Fibroblast of lung (primary cell): ENCODE measurements at regions not wholly inside any gene's neighbourhood (a gene's known extent, or its start where the extent isn't known, plus 50 kb on each side); places are given as distances from the start of the nearest gene placed in this dataset.

Source experiments
- DNase-seq, 2 donors: peaks; one replicate each; pipeline versions ENCODE4 v3.0.0 to v3.0.0-alpha.2; 2010; ENCODE audit warnings: low read depth in 2 of 2
- H2AFZ ChIP-seq: 2 replicates; pipeline ENCODE4 v1.5.1; 2012; ENCODE audit warnings: low read length, control low read depth, inconsistent platforms
- H3K27ac ChIP-seq: 2 replicates; pipeline ENCODE4 v1.5.1; 2011; ENCODE audit warnings: low read length, control low read depth; ENCODE audit not compliant: insufficient read depth
- H3K27me3 ChIP-seq: 2 replicates; pipeline ENCODE4 v1.5.1; 2011; ENCODE audit warnings: mild to moderate bottlenecking, low read length; ENCODE audit not compliant: control insufficient read depth, insufficient read depth
- H3K36me3 ChIP-seq: 2 replicates; pipeline ENCODE4 v1.5.1; 2011; ENCODE audit warnings: low read length; ENCODE audit not compliant: control insufficient read depth, insufficient read depth
- H3K4me1 ChIP-seq: 2 replicates; pipeline ENCODE4 v1.5.1; 2011; ENCODE audit warnings: low read length; ENCODE audit not compliant: control insufficient read depth, insufficient read depth; ENCODE audit errors: extremely low read depth
- H3K4me2 ChIP-seq: 2 replicates; pipeline ENCODE4 v1.5.1; 2011; ENCODE audit warnings: low read length, control low read depth; ENCODE audit not compliant: insufficient read depth; ENCODE audit errors: extremely low read depth
- H3K4me3 ChIP-seq, 4 experiments: fragments of 200-600 bp in 1 of 4; sonication (generic) in 1 of 4; replicated peaks in 1 of 4; 2 replicates each; pipeline ENCODE4 v1.5.1; 2011 to 2016; ENCODE audit warnings: low read length in 4 of 4, low read depth in 3 of 4, mild to moderate bottlenecking in 3 of 4, control low read depth in 2 of 4, inconsistent platforms in 1 of 4, mixed read lengths in 1 of 4; ENCODE audit not compliant: insufficient read depth in 1 of 4; ENCODE audit errors: control extremely low read depth in 1 of 4
- H3K79me2 ChIP-seq: 2 replicates; pipeline ENCODE4 v1.5.1; 2012; ENCODE audit warnings: mild to moderate bottlenecking, low read length, inconsistent platforms; ENCODE audit not compliant: control insufficient read depth, insufficient read depth
- H3K9ac ChIP-seq: 2 replicates; pipeline ENCODE4 v1.5.1; 2011; ENCODE audit warnings: mild to moderate bottlenecking, low read length, control low read depth; ENCODE audit not compliant: insufficient read depth
- H3K9me3 ChIP-seq: 2 replicates; pipeline ENCODE4 v1.5.1; 2012; ENCODE audit warnings: low read depth, low read length; ENCODE audit not compliant: control insufficient read depth, insufficient read depth
- H4K20me1 ChIP-seq: 2 replicates; pipeline ENCODE4 v1.5.1; 2011; ENCODE audit warnings: low read length; ENCODE audit not compliant: control insufficient read depth, insufficient read depth; ENCODE audit errors: extremely low read depth
- EZH2 ChIP-seq: IDR thresholded peaks from 2 replicates; pipeline ENCODE4 v1.5.1; 2012; ENCODE audit warnings: low read length, control low read depth, mild to moderate bottlenecking; ENCODE audit errors: missing control alignments
- TF ChIP-seq, protein P1 (sequence below), 2 donors: IDR thresholded peaks in 1 of 2; conservative IDR thresholded peaks in 1 of 2; 1 replicate in 1 of 2; 2 replicates in 1 of 2; pipeline ENCODE4 v1.5.1; 2011 to 2012; ENCODE audit warnings: low read length in 2 of 2, control low read depth in 1 of 2, inconsistent platforms in 1 of 2, low read depth in 1 of 2, mild to moderate bottlenecking in 1 of 2

DNA sequence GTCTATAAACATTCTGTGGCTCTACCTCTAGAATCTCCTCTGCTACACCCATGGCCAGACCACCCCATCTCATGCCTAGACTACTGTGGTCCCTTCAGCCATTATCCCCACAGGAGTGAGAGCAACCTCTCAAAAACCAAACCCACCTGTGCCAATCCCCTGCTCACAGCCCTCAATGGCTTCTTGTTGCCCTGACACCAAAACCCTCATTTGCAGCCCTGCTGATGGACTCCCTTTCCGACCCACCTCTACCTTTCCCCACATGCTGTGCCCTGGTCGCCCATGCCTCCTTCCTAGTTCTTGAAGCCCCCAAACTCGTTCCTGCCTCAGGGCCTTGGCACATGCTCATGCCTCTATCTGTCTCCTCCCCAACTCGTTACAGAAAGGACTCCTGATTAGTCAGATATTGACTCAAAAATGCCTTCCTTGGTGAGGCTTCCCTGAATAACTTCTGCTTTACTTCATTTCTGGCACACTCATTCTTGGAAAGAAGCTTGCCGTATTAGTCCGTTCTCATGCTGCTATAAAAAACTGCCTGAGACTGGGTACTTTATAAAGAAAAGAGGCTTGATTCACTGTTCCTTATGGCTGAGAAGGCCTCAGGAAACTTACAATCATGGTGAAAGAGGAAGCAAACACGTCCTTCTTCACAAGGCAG lies 104.2 kb downstream of the TEX36 start:
- no peak overlapping the region for H3K27ac ChIP-seq
- no peak for DNase-seq
- no peak overlapping the region for H3K4me3 ChIP-seq
- H2AFZ ChIP-seq, result no peak overlapping the region
- no peaks in the 10 kb centered on the region for H3K4me1 ChIP-seq
- no peaks in the 10 kb centered on the region for H3K79me2 ChIP-seq
- no peaks in the 10 kb centered on the region for H3K36me3 ChIP-seq
- no peaks in the 10 kb centered on the region for H4K20me1 ChIP-seq
- no peaks in the 10 kb centered on the region for H3K27me3 ChIP-seq
- no peaks in the 10 kb centered on the region for H3K9me3 ChIP-seq
- no peak overlapping the region for H3K9ac ChIP-seq
- TF ChIP-seq, protein P1, sequence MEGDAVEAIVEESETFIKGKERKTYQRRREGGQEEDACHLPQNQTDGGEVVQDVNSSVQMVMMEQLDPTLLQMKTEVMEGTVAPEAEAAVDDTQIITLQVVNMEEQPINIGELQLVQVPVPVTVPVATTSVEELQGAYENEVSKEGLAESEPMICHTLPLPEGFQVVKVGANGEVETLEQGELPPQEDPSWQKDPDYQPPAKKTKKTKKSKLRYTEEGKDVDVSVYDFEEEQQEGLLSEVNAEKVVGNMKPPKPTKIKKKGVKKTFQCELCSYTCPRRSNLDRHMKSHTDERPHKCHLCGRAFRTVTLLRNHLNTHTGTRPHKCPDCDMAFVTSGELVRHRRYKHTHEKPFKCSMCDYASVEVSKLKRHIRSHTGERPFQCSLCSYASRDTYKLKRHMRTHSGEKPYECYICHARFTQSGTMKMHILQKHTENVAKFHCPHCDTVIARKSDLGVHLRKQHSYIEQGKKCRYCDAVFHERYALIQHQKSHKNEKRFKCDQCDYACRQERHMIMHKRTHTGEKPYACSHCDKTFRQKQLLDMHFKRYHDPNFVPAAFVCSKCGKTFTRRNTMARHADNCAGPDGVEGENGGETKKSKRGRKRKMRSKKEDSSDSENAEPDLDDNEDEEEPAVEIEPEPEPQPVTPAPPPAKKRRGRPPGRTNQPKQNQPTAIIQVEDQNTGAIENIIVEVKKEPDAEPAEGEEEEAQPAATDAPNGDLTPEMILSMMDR (conservative IDR thresholded peaks at IDR 0.05 in 1 of 2, IDR thresholded peaks at IDR 0.05 in 1 of 2; ENCODE audit: low read depth in 1 of 2, low read length in 2 of 2), result no peak
- no peak for TF ChIP-seq EZH2
- no peak overlapping the region for H3K4me2 ChIP-seq

- no peak overlapping the region for H3K27ac ChIP-seq
- H4K20me1 ChIP-seq, result no peaks in the 10 kb centered on the region
- no peak overlapping the region for H3K4me2 ChIP-seq
- H3K4me1 ChIP-seq, result no peaks in the 10 kb centered on the region
- no peak overlapping the region for H3K9ac ChIP-seq
- TF ChIP-seq, protein P1 (conservative IDR thresholded peaks at IDR 0.05 in 1 of 2, IDR thresholded peaks at IDR 0.05 in 1 of 2; ENCODE audit: low read depth in 1 of 2, low read length in 2 of 2), result no peak
- no peak for TF ChIP-seq EZH2
- DNase-seq, result no peak
- no peak overlapping the region for H3K4me3 ChIP-seq
- no peaks in the 10 kb centered on the region for H3K36me3 ChIP-seq
- no peak overlapping the region for H2AFZ ChIP-seq
- H3K79me2 ChIP-seq, result no peaks in the 10 kb centered on the region
- H3K9me3 ChIP-seq, result no peaks in the 10 kb centered on the region
- no peaks in the 10 kb centered on the region for H3K27me3 ChIP-seq
Measured at GRCh38 chr10:125575843-125576242, 107.1 kb downstream of the TEX36 start.

DNA sequence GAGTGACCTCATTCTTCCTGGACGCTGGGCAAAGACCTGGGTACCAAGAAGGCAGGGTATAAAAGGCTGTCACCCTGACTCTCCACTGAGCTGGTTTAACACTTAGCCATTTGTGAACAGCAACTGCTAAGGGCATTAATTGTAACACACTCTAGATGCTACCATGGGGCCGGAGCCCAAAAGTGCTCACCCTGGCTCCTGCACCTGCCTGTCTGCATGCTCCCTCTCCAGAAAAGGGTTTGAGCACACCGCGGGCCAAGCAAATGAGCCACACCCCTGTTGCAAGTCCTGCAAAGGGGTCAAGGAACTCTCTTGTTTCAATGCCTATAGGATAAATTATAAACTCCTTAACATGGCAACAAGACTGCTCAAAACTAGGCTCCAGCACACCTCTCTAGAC lies 114.8 kb downstream of the TEX36 start:
- Histone ChIP-seq H3K9ac (no peak overlapping the region), H3K4me3 (no peak overlapping the region), H3K27me3 (no peaks in the 10 kb centered on the region), H3K27ac (no peak overlapping the region), H3K4me1 (no peaks in the 10 kb centered on the region), H3K79me2 (no peaks in the 10 kb centered on the region), H3K36me3 (no peaks in the 10 kb centered on the region), H4K20me1 (no peaks in the 10 kb centered on the region), H2AFZ (no peak overlapping the region), H3K9me3 (no peaks in the 10 kb centered on the region), H3K4me2 (no peak overlapping the region)
- no peak for TF ChIP-seq EZH2
- TF ChIP-seq, protein P1 (conservative IDR thresholded peaks at IDR 0.05 in 1 of 2, IDR thresholded peaks at IDR 0.05 in 1 of 2; ENCODE audit: low read depth in 1 of 2, low read length in 2 of 2), result no peak
- DNase-seq, result no peak
